ENCODE measurements at regions not wholly inside any gene's neighbourhood (a gene's known extent, or its start where the extent isn't known, plus 50 kb on each side); places are given as distances from the start of the nearest gene placed in this dataset.

GRCh38 chr12:67436230-67436629, 167.1 kb downstream of the CAND1 start:
- Mint-ChIP-seq H3K27me3 (ENCODE audit: low read depth) (no peaks in the 10 kb centered on the region), H3K9me3 (no peaks in the 10 kb centered on the region), H3K36me3 (ENCODE audit: insufficient read depth) (no peaks in the 10 kb centered on the region), H3K4me3 (no peak overlapping the region), H3K4me1 (ENCODE audit: low read depth) (peaks cover 13% of the 10 kb centered on the region)
- ATAC-seq, result no peak
- no peak for DNase-seq

- no peaks in the 10 kb centered on the region for H3K9me3 Mint-ChIP-seq
- no peak for ATAC-seq
- peaks cover 21% of the 10 kb centered on the region for H3K4me1 Mint-ChIP-seq (ENCODE audit: low read depth)
- H3K36me3 Mint-ChIP-seq (ENCODE audit: insufficient read depth), result no peaks in the 10 kb centered on the region
- no peak for DNase-seq
- H3K27me3 Mint-ChIP-seq (ENCODE audit: low read depth), result no peaks in the 10 kb centered on the region
- no peak overlapping the region for H3K4me3 Mint-ChIP-seq
Observed at GRCh38 chr12:67437011-67437410, 167.9 kb downstream of the CAND1 start.

DNA sequence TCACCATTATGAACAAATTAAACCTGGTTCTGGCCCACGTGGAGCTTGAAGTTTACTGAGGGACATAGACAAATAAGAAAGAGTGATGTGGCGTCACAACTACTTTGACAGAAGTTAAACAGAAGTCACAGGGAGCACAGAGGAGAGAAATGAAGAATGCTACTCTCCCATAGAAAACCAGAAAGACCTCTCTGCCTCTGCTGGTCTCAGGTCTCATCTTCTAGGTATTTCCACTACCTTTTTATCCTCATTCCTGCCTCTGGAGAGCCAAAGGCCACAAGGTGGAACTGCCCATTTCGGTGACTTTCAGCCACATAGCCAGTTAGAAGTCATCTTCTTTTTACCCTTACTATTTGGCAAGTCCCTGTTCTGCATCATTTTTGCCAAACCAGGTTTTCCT, 170.5 kb downstream of the CAND1 start:
- Mint-ChIP-seq H3K4me3 (no peak overlapping the region), H3K27me3 (ENCODE audit: low read depth) (no peaks in the 10 kb centered on the region), H3K36me3 (ENCODE audit: insufficient read depth) (no peaks in the 10 kb centered on the region), H3K9me3 (no peaks in the 10 kb centered on the region), H3K4me1 (ENCODE audit: low read depth) (peaks cover 28% of the 10 kb centered on the region)
- DNase-seq (no peak), ATAC-seq (no peak)

DNA sequence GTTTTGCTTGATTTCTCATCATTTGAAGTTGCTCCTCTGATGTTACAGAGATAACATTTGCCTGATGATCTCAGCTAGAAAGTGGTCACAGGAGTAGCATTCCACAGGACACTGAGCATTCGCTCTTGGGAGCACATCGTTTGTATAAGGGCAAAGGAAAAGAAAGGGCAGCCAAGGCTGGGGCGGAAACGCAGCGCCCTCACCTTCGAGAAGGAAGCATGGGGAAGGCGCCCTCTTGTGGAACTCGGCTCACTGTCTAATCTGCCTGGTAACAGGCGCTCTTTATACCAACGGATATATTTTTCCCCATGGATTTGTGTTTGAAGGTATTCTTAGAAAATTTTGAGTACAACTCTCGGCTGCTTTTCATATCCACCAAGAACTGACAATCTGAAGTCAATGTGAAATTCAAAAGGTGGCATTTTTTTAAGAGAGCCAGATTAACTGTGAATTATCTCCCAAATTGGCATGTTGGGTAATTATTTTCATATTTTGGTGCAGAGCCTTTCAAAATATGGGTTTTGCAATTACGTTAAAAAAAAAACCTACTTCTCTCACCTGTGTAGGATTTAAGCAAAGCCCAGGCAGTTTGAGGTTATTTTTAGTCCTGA, 172.7 kb downstream of the CAND1 start:
- peaks cover 27% of the 10 kb centered on the region for H3K4me1 Mint-ChIP-seq (ENCODE audit: low read depth)
- ATAC-seq (peak; percentile 71 to 92), DNase-seq (peak; percentile 73)
- H3K9me3 Mint-ChIP-seq, result peaks cover 3% of the 10 kb centered on the region
- no peaks in the 10 kb centered on the region for H3K27me3 Mint-ChIP-seq (ENCODE audit: low read depth)
- H3K36me3 Mint-ChIP-seq (ENCODE audit: insufficient read depth), result no peaks in the 10 kb centered on the region
- no peak overlapping the region for H3K4me3 Mint-ChIP-seq

DNA sequence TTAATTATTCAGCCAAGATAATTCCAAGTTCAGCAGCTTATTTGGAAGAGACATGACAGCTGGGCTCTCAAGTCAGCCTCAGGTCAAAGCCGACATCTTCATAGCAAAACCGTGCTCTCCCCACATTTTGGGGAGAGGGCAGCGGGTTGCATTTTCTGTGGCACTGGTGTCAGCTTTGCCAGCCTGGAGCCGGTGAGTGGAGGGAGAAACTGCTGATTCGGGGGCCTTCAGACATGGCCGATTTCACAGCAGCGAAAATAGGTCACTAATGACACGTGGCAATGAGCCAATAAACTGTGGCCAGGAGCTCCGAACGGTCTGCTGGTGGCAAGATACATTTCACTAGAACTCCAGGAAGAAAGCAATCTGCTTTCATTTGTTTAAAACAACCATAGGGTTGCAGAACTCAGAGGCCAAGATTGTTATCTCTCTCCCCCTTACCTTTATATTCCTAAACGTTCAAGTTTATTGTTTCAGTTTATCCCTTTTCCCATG, 173.2 kb downstream of the CAND1 start:
- Mint-ChIP-seq H3K9me3 (peaks cover 3% of the 10 kb centered on the region), H3K27me3 (ENCODE audit: low read depth) (no peaks in the 10 kb centered on the region), H3K4me1 (ENCODE audit: low read depth) (peaks cover 27% of the 10 kb centered on the region), H3K4me3 (no peak overlapping the region), H3K36me3 (ENCODE audit: insufficient read depth) (no peaks in the 10 kb centered on the region)
- DNase-seq (no peak), ATAC-seq (no peak)

DNA sequence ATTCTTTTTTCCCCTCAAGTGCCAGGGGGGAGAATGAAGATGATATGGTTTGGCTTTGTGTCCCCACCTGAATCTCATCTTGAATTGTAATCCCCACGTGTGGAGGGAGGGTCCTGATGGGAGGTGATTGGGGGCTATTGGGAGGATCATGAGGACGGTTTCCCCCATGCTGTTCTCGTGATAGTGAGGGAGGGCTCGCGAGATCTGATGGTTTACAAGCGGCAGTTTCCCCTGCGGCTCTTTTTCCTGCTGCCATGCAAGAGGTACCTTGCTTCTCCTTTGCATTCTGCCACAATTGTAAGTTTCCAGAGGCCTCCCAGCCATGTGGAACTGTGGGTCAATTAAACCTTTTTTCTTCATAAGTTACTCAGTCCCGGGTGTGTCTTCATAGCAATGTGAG, 173.7 kb downstream of the CAND1 start:
- DNase-seq (no peak), ATAC-seq (no peak)
- Mint-ChIP-seq H3K9me3 (peaks cover 3% of the 10 kb centered on the region), H3K36me3 (ENCODE audit: insufficient read depth) (no peaks in the 10 kb centered on the region), H3K4me1 (ENCODE audit: low read depth) (peaks cover 28% of the 10 kb centered on the region), H3K27me3 (ENCODE audit: low read depth) (no peaks in the 10 kb centered on the region), H3K4me3 (no peak overlapping the region)

DNA sequence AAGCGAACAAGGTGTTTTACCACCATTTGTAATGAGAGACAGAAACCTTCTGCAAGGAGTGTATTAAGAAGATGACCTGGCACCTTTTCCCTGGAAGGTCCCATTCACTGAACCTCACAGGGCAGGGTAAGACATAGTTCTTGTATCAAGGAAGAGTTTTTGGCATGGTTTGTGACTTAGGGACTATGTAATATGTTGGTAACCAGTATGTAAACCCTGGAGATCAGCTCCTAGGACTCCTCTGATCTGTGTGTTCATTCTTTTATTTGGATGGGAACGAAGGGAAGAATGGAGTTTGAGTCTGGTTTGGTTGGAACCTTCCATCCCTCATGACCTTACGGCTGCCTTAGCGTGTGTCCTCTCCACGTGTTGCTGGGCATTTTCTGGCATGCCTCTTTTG, 175.4 kb downstream of the CAND1 start:
- H3K4me1 Mint-ChIP-seq (ENCODE audit: low read depth), result peaks cover 36% of the 10 kb centered on the region
- no peaks in the 10 kb centered on the region for H3K27me3 Mint-ChIP-seq (ENCODE audit: low read depth)
- DNase-seq (no peak), ATAC-seq (no peak)
- no peak overlapping the region for H3K4me3 Mint-ChIP-seq
- no peaks in the 10 kb centered on the region for H3K36me3 Mint-ChIP-seq (ENCODE audit: insufficient read depth)
- peaks cover 3% of the 10 kb centered on the region for H3K9me3 Mint-ChIP-seq

- DNase-seq (no peak), ATAC-seq (no peak)
- Mint-ChIP-seq H3K4me1 (ENCODE audit: low read depth) (peaks cover 49% of the 10 kb centered on the region), H3K4me3 (peak overlapping the region; percentile 20), H3K9me3 (peaks cover 6% of the 10 kb centered on the region), H3K27me3 (ENCODE audit: low read depth) (no peaks in the 10 kb centered on the region), H3K36me3 (ENCODE audit: insufficient read depth) (no peaks in the 10 kb centered on the region)
Observed at GRCh38 chr12:67446716-67447115, 177.6 kb downstream of the CAND1 start.

DNA sequence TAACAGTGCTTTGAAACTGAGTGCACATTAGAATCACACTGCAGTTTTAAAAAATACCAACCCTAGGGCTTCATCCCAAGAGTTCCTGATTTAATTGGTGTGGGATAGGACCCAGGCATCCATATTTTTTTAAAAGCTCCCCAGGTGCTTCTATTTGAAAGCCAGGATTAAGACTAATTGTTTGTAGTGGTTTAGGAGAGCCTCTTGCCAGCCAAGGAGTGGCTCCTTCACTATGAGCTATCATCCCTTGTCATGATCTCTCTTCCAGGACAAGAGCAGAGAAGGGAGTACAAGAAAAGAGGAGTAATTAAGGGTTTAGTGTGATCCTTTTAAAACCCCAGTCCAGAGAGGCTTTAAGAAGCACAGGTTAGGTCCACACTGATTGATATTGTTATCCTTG, 178.0 kb downstream of the CAND1 start:
- Mint-ChIP-seq H3K4me1 (ENCODE audit: low read depth) (peaks cover 49% of the 10 kb centered on the region), H3K4me3 (no peak overlapping the region), H3K27me3 (ENCODE audit: low read depth) (no peaks in the 10 kb centered on the region), H3K36me3 (ENCODE audit: insufficient read depth) (no peaks in the 10 kb centered on the region), H3K9me3 (peaks cover 6% of the 10 kb centered on the region)
- DNase-seq (no peak), ATAC-seq (no peak)

DNA sequence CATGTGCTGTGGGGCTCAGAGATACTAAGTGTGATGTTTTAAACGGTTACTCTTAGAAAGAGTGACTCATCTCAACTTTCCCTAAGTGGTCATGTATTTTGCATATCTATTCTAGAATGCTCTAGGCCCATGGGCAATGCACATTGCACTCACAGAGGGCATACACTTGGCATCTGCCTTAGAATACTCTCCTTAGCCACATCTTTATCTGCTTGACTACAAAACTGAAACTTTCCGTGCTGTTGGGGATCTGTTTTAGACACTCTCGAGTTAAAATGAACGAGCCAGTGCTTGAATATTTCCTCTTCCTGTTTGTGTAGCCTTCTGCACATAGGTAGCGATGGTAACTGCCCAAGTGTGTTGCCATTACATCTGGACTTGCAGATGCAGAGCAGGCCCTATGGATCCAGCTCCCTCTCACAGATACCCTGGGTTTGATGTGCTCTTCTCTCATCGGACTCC, 180.5 kb downstream of the CAND1 start:
- Mint-ChIP-seq H3K27me3 (ENCODE audit: low read depth) (peaks cover 2% of the 10 kb centered on the region), H3K36me3 (ENCODE audit: insufficient read depth) (no peaks in the 10 kb centered on the region), H3K9me3 (peaks cover 10% of the 10 kb centered on the region), H3K4me3 (peak overlapping the region; percentile 46), H3K4me1 (ENCODE audit: low read depth) (peaks cover 56% of the 10 kb centered on the region)
- DNase-seq (no peak), ATAC-seq (peak; percentile 74 to 78)

DNA sequence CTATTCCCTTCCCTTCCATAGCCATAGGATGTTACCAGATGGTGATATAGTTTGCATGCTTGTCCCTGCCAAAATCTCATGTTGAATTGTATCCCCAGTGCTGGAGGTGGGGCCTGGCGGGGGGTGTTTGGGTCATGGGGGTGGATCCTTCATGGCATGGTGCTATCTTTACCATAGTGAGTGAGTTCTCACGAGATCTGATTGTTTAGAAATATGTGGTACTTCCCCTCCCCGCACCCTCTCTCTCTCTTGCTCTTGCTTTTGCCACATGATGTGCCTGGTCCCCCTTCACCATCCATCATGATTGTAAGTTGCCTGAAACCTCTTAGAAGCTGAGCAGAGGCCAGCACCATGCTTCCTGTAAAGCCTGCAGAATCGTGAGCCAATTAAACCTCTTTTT, 181.3 kb downstream of the CAND1 start:
- Mint-ChIP-seq H3K27me3 (ENCODE audit: low read depth) (peaks cover 2% of the 10 kb centered on the region), H3K4me1 (ENCODE audit: low read depth) (peaks cover 56% of the 10 kb centered on the region), H3K36me3 (ENCODE audit: insufficient read depth) (no peaks in the 10 kb centered on the region), H3K9me3 (peaks cover 7% of the 10 kb centered on the region), H3K4me3 (no peak overlapping the region)
- ATAC-seq (no peak), DNase-seq (no peak)

- DNase-seq, result no peak
- Mint-ChIP-seq H3K27me3 (ENCODE audit: low read depth) (peaks cover 2% of the 10 kb centered on the region), H3K4me1 (ENCODE audit: low read depth) (peaks cover 56% of the 10 kb centered on the region), H3K4me3 (no peak overlapping the region), H3K9me3 (peaks cover 7% of the 10 kb centered on the region), H3K36me3 (ENCODE audit: insufficient read depth) (no peaks in the 10 kb centered on the region)
- no peak for ATAC-seq
Observed at GRCh38 chr12:67451206-67451605, 182.0 kb downstream of the CAND1 start.

DNA sequence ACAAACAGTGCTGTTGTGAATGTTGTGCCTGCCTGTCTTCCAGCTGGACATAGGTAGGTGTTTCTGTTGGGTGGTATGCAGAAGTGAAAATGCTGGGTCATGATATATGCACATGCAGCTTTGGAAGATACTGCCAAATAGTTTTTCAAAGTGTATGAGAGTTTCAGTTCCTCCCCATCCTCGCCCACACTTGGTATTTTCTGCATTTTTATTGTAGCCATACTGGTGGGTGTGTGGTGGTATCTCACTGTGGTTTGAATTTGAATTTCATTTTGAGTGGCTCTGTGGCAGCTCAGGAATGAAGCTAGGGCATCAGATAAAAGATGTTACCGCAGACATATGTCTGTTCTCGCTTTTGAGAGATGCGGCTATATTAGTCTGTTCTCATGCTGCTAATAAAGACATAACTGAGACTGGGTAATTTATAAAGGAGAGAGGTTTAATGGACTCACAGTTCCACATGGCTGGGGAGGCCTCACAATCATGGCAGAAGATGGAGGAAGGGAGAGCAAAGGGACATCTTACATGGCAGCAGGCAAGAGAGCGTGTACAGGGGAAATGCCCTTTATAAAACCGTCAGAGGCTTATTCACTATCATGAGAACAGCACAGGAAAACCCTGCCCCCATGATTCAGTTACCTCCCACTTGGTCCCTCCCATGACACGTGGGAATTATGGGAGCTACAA, 183.1 kb downstream of the CAND1 start:
- Mint-ChIP-seq H3K4me1 (ENCODE audit: low read depth) (peaks cover 50% of the 10 kb centered on the region), H3K9me3 (peaks cover 7% of the 10 kb centered on the region), H3K4me3 (no peak overlapping the region), H3K27me3 (ENCODE audit: low read depth) (peaks cover 2% of the 10 kb centered on the region), H3K36me3 (ENCODE audit: insufficient read depth) (no peaks in the 10 kb centered on the region)
- ATAC-seq (peak; percentile 83 to 84), DNase-seq (no peak)

GRCh38 chr12:67453191-67453590, 184.0 kb downstream of the CAND1 start:
- Mint-ChIP-seq H3K4me1 (ENCODE audit: low read depth) (peaks cover 46% of the 10 kb centered on the region), H3K4me3 (no peak overlapping the region), H3K9me3 (peaks cover 7% of the 10 kb centered on the region), H3K36me3 (ENCODE audit: insufficient read depth) (no peaks in the 10 kb centered on the region), H3K27me3 (ENCODE audit: low read depth) (peaks cover 4% of the 10 kb centered on the region)
- DNase-seq (no peak), ATAC-seq (no peak)

DNA sequence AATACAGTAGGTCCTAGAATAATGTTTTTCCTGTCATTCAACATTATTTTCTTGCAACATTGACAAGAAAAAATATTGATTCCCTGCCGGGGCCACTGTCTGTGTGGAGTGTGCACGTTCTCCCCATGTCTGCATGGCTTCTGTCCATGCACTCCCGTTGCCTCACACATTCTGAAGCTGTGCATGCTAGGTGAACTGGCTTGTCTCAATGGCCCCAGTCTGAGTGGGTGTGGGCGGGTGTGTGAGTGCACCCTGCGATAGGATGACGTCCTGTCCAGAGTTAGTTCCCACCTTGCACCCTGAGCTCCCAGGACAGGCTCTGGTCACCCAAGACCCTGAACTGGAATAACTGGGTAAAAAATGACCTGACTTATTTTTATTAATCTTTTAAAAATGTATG, 186.1 kb downstream of the CAND1 start:
- H3K4me1 Mint-ChIP-seq (ENCODE audit: low read depth), result peaks cover 31% of the 10 kb centered on the region
- no peaks in the 10 kb centered on the region for H3K36me3 Mint-ChIP-seq (ENCODE audit: insufficient read depth)
- H3K9me3 Mint-ChIP-seq, result peaks cover 4% of the 10 kb centered on the region
- DNase-seq (no peak), ATAC-seq (no peak)
- H3K27me3 Mint-ChIP-seq (ENCODE audit: low read depth), result peaks cover 4% of the 10 kb centered on the region
- no peak overlapping the region for H3K4me3 Mint-ChIP-seq

All from activated T-cell treated with anti-CD3 and anti-CD28 coated beads, Interleukin-2, amount 50 U/mL, for 4 hours (primary cell).